Prostate gland (tissue), 2 donors: ENCODE measurements at regions not wholly inside any gene's neighbourhood (a gene's known extent, or its start where the extent isn't known, plus 50 kb on each side); places are given as distances from the start of the nearest gene placed in this dataset.

Experiments used
- POLR2A ChIP-seq: fragments of 450-650 bp; IDR thresholded peaks from one replicate; pipeline ENCODE4 v1.6.1; 2016; ENCODE audit warnings: antibody characterized with exemption, mild to moderate bottlenecking
- TF ChIP-seq, protein P1 (sequence below), 4 experiments: fragments of 200-600 bp in 2 of 4; fragments of 450-650 bp in 2 of 4; sonication (generic) in 2 of 4; IDR thresholded peaks; 1 replicate in 3 of 4; 2 replicates in 1 of 4; pipeline ENCODE4 v1.5.1; 2016 to 2019; ENCODE audit warnings: antibody characterized with exemption in 4 of 4, mild to moderate bottlenecking in 2 of 4, moderate library complexity in 2 of 4

DNA sequence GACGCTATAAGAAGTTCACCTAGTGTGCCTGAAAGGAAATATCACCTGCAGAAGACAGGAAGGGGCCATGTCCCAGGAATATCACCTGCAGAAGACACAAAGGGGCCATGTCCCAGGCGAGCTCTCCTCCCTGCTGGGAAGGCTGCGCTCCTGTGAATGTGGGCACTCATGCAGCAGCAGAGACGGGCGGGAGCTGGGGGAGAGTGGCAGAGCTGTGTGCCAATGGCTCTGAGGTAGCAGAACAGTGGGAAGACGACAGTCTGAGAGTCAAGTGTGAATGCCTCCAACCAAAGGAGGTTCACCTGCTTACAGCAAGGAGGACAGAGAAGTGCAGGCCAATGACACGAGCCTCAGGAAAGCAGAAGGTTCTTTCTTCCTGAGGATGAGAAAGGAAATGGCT lies 117.9 kb upstream of the SALL3 start:
- TF ChIP-seq, protein P1, sequence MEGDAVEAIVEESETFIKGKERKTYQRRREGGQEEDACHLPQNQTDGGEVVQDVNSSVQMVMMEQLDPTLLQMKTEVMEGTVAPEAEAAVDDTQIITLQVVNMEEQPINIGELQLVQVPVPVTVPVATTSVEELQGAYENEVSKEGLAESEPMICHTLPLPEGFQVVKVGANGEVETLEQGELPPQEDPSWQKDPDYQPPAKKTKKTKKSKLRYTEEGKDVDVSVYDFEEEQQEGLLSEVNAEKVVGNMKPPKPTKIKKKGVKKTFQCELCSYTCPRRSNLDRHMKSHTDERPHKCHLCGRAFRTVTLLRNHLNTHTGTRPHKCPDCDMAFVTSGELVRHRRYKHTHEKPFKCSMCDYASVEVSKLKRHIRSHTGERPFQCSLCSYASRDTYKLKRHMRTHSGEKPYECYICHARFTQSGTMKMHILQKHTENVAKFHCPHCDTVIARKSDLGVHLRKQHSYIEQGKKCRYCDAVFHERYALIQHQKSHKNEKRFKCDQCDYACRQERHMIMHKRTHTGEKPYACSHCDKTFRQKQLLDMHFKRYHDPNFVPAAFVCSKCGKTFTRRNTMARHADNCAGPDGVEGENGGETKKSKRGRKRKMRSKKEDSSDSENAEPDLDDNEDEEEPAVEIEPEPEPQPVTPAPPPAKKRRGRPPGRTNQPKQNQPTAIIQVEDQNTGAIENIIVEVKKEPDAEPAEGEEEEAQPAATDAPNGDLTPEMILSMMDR (IDR thresholded peaks at IDR 0.05): no peak
- TF ChIP-seq POLR2A: no peak
